Stimulated activated CD8-positive, alpha-beta memory T cell treated with anti-CD3 and anti-CD28 coated beads, Interleukin-7, amount 100 ng/mL, for 4 hours (primary cell): ENCODE measurements at regions not wholly inside any gene's neighbourhood (a gene's known extent, or its start where the extent isn't known, plus 50 kb on each side); places are given as distances from the start of the nearest gene placed in this dataset.

Experiments
- DNase-seq, 2 donors: peaks; one replicate each; pipeline ENCODE4 v3.0.0-alpha.2; 2020; ENCODE audit warnings: low read depth in 2 of 2

- DNase-seq, result no peak
These were observed 53.0 kb upstream of the TCF21 start for GRCh38 chr6:133835901-133836300.

DNA sequence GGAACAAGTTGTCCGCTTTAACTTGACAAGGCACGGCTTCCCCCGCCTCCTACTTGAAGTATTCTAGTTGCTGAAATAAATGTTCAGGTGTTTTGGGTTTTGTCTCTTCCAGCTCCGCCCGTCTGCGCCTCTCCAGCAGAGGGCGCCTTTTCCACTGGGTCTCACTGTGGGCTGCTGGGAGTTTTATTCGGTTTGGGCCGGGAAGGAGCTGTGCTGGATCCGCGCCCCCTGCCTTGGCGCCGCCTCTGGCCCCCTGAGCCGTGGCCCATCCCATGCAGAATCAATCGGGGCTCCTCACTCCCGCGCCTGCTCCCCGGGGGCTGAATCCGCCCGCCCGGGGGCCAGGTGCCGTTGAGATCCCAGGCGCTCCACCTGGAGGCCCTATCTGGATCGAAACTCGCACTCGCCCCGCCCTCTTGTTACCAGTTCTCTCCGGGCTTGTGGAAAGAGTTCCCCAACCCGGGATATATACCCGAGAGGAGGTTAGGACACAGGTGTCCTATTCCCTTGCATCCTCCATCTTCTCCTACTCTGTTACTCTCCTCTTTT is 51.0 kb upstream of the TCF21 start:
- peak; percentile 11 to 13 for DNase-seq
